ENCODE measurements at regions not wholly inside any gene's neighbourhood (a gene's known extent, or its start where the extent isn't known, plus 50 kb on each side); places are given as distances from the start of the nearest gene placed in this dataset.

DNA sequence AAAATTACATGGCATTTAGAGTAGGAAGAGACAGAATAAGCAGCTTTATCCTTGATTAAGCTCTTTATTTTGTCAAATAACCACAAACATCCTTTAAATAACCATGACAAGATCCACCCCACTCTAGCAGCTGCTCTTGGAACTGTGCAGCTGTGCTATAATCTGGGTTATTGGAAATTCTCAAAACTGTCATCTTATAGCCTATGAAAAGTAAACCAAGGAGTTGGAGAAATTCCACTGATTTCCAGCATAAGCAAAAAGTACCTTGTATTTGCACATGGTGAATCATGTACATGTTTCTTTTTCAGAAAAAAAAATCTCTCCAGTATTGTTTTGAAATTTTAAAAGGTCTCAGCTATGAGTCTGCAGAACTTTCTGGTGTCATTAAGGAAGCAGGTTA is 88.8 kb upstream of the ABI3BP start:
- TF ChIP-seq CTCF (IDR thresholded peaks at IDR 0.05) (no peak), POLR2AphosphoS5 (IDR thresholded peaks at IDR 0.05) (no peak)
